Cardiac fibroblast (primary cell): ENCODE measurements at regions not wholly inside any gene's neighbourhood (a gene's known extent, or its start where the extent isn't known, plus 50 kb on each side); places are given as distances from the start of the nearest gene placed in this dataset.
A peak's percentile ranks its signal among the peaks of the same experiment; 100 is the strongest.

Experiments
- DNase-seq, 2 donors: peaks; one replicate each; pipeline versions ENCODE4 v3.0.0 to v3.0.0-alpha.2; 2010; ENCODE audit warnings: low read depth in 2 of 2
- H3K4me3 ChIP-seq, 2 donors: replicated peaks in 1 of 2; 1 replicate in 1 of 2; 2 replicates in 1 of 2; pipeline ENCODE4 v1.5.1; 2011; ENCODE audit warnings: low read depth in 2 of 2, low read length in 2 of 2, mild to moderate bottlenecking in 2 of 2, moderate library complexity in 1 of 2
- CTCF ChIP-seq: IDR thresholded peaks from one replicate; pipeline ENCODE4 v1.5.1; 2011; ENCODE audit warnings: low read depth, mild to moderate bottlenecking, low read length, inconsistent platforms

GRCh38 chr3:73791356-73791755, 166.6 kb upstream of the PDZRN3 start:
- no peak overlapping the region for H3K4me3 ChIP-seq
- TF ChIP-seq CTCF: no peak
- no peak for DNase-seq

GRCh38 chr3:73789825-73790444, 165.2 kb upstream of the PDZRN3 start:
- no peak overlapping the region for H3K4me3 ChIP-seq
- DNase-seq: no peak
- no peak for TF ChIP-seq CTCF

GRCh38 chr3:73787620-73788019, 162.9 kb upstream of the PDZRN3 start:
- H3K4me3 ChIP-seq: no peak overlapping the region
- peak in 1 of 2 donors; percentile 53 for DNase-seq
- TF ChIP-seq CTCF: no peak

DNA sequence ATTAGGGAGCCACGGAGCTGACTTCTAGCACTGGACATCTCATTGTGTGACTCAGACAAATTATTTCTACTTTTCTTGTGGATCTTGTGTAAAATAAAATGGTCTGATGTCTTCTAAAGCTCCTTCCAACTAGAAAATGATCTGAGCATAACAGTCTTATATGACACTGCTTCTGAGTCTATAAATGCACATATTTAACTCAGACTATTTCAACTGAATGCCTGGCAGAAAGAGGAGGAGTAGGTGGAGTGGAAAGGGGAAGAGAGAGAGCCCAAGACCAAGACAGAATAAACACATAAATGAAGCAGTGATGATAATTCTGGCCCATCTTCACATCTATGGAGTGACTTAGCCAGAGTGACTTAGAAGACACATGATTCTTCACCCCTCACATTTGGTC, 162.3 kb upstream of the PDZRN3 start:
- no peak for TF ChIP-seq CTCF
- DNase-seq: no peak
- no peak overlapping the region for H3K4me3 ChIP-seq

DNA sequence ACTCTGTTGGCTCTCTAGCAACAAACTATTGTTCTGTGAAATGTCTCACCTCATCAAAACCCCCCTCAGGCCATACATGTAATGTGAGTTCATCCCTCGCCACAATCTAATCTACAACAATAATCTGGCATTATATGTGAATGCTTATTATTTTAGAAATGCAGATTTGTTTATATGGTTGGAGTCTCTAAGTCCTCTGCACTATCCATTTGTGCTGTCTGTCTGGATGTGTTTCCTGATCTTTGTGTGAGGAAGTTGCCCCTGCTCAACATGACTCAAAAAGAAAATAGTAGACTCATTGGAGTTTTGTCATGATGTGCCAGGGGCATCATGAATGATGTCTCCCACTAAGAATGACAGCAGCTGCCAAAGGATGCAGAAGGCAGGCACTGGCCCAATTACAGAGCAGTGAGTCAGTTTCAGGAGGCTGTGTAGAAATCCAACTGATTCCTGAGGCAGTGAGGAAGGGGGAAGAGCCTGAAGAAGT, 161.6 kb upstream of the PDZRN3 start:
- peak; percentile 84 to 97 for DNase-seq
- H3K4me3 ChIP-seq: no peak overlapping the region
- no peak for TF ChIP-seq CTCF

GRCh38 chr3:73784686-73785392, 160.1 kb upstream of the PDZRN3 start:
- no peak for TF ChIP-seq CTCF
- peak in 1 of 2 donors; percentile 56 for DNase-seq
- H3K4me3 ChIP-seq: no peak overlapping the region

DNA sequence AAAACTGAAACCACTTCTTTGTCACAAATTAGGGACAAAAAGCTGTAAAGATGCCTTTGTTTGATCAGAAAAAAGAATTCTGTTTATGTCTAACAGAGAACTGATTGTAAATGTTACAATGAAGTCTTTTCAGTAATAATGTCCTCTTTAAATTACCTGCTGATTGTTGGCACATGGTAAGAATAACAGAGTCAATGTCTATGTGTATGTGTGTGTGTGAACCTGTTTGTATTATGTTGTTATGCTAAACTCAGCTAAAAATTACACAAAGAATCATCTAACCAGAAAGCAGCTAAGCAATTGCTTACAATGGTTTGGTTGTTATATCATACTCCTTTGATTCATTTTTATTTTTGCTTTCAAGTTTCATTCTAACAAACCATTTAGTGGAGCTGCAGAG, 159.1 kb upstream of the PDZRN3 start:
- TF ChIP-seq CTCF: no peak
- H3K4me3 ChIP-seq: no peak overlapping the region
- DNase-seq: no peak
